B cell (primary cell): ENCODE measurements at regions not wholly inside any gene's neighbourhood (a gene's known extent, or its start where the extent isn't known, plus 50 kb on each side); places are given as distances from the start of the nearest gene placed in this dataset.

ENCODE experiments used
- EZH2 ChIP-seq: IDR thresholded peaks from 2 replicates; pipeline ENCODE4 v1.6.1; 2012; ENCODE audit warnings: borderline replicate concordance, low read depth, mild to moderate bottlenecking, moderate library complexity, low read length; ENCODE audit not compliant: insufficient read depth, poor library complexity, severe bottlenecking
- TF ChIP-seq, protein P1 (sequence below): fragments of 200-600 bp; IDR thresholded peaks from one replicate; pipeline ENCODE4 v1.8.0; 2022; ENCODE audit warnings: antibody characterized with exemption, mild to moderate bottlenecking

GRCh38 chr2:118198268-118198667 lies 110.0 kb downstream of the INSIG2 start:
- TF ChIP-seq, protein P1, sequence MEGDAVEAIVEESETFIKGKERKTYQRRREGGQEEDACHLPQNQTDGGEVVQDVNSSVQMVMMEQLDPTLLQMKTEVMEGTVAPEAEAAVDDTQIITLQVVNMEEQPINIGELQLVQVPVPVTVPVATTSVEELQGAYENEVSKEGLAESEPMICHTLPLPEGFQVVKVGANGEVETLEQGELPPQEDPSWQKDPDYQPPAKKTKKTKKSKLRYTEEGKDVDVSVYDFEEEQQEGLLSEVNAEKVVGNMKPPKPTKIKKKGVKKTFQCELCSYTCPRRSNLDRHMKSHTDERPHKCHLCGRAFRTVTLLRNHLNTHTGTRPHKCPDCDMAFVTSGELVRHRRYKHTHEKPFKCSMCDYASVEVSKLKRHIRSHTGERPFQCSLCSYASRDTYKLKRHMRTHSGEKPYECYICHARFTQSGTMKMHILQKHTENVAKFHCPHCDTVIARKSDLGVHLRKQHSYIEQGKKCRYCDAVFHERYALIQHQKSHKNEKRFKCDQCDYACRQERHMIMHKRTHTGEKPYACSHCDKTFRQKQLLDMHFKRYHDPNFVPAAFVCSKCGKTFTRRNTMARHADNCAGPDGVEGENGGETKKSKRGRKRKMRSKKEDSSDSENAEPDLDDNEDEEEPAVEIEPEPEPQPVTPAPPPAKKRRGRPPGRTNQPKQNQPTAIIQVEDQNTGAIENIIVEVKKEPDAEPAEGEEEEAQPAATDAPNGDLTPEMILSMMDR = no peak
- no peak for TF ChIP-seq EZH2
